OCI-LY7 (cell line): ENCODE measurements at regions not wholly inside any gene's neighbourhood (a gene's known extent, or its start where the extent isn't known, plus 50 kb on each side); places are given as distances from the start of the nearest gene placed in this dataset.
"Not testable (repeated sequence)": the region's sequence is repeated elsewhere in the genome, so short reads cannot be mapped to it uniquely, and the experiment has no call there.

Experiments
- BruUV-seq: library from RNA; stranded (reverse); fragments of 400-500 nt; replicated peaks from 2 replicates; lab custom pipeline; 2021; lab: Mats Ljungman, UMichigan
- CTCF ChIA-PET: fragments of 300-600 bp; sonication (Branson Sonifier 250); formaldehyde crosslinking; loops from one replicate; lab custom pipeline; 2022; ENCODE audit warnings: antibody characterized with exemption; ENCODE audit not compliant: unreplicated experiment; lab: Charles Lee
- POLR2A ChIA-PET: fragments of 300-600 bp; sonication (Branson Sonifier 250); formaldehyde crosslinking; loops from one replicate; lab custom pipeline; 2022; ENCODE audit warnings: antibody characterized with exemption; lab: Charles Lee
- DNase-seq: peaks from one replicate; pipeline ENCODE4 v3.0.0-alpha.2; 2015; ENCODE audit warnings: low spot score
- H2AFZ ChIP-seq: fragments of 200-600 bp; sonication (generic), shearing (Covaris generic); 2 replicates; pipeline ENCODE4 v1.6.1; 2014; ENCODE audit warnings: mild to moderate bottlenecking, antibody characterized with exemption, low read length, moderate library complexity
- H3K27ac ChIP-seq: fragments of 200-600 bp; sonication (generic); 2 replicates; pipeline ENCODE4 v1.5.1; 2014; ENCODE audit warnings: mixed run types, low read depth, mild to moderate bottlenecking, moderate library complexity, low read length, inconsistent platforms; ENCODE audit not compliant: poor library complexity, severe bottlenecking
- H3K36me3 ChIP-seq: fragments of 200-600 bp; sonication (generic); 2 replicates; pipeline ENCODE4 v1.6.1; 2014; ENCODE audit warnings: mild to moderate bottlenecking, antibody characterized with exemption, low read length, moderate library complexity, mixed read lengths; ENCODE audit not compliant: insufficient read depth
- H3K4me1 ChIP-seq: fragments of 200-600 bp; sonication (generic); 2 replicates; pipeline ENCODE4 v1.5.1; 2014; ENCODE audit warnings: mild to moderate bottlenecking, low read length; ENCODE audit not compliant: insufficient read depth, poor library complexity, severe bottlenecking
- H3K4me2 ChIP-seq: fragments of 200-600 bp; sonication (generic); 2 replicates; pipeline ENCODE4 v1.6.1; 2014; ENCODE audit warnings: mild to moderate bottlenecking, low read length
- H3K4me3 ChIP-seq: fragments of 200-600 bp; sonication (generic); 2 replicates; pipeline ENCODE4 v1.5.1; 2014; ENCODE audit warnings: mild to moderate bottlenecking, low read depth, low read length; ENCODE audit not compliant: poor library complexity, severe bottlenecking
- H3K79me2 ChIP-seq: fragments of 200-600 bp; sonication (generic); 2 replicates; pipeline ENCODE4 v1.6.1; 2016; ENCODE audit warnings: low read depth, mild to moderate bottlenecking, low read length, moderate library complexity, mixed read lengths; ENCODE audit not compliant: insufficient read depth
- H3K9me2 ChIP-seq: fragments of 200-600 bp; sonication (generic); 2 replicates; pipeline ENCODE4 v1.6.1; 2016; ENCODE audit warnings: mild to moderate bottlenecking, low read length, mixed read lengths; ENCODE audit not compliant: insufficient read depth
- H3K9me3 ChIP-seq: fragments of 200-600 bp; sonication (generic); 2 replicates; pipeline ENCODE4 v1.6.1; 2014; ENCODE audit warnings: mild to moderate bottlenecking, mixed run types, low read length, mixed read lengths
- H4K20me1 ChIP-seq: fragments of 200-600 bp; sonication (generic); 2 replicates; pipeline ENCODE4 v1.6.1; 2014; ENCODE audit warnings: mild to moderate bottlenecking, antibody characterized with exemption, low read length, moderate library complexity, mixed read lengths; ENCODE audit not compliant: insufficient read depth
- EZH2phosphoT487 ChIP-seq: fragments of 200-600 bp; sonication (generic); IDR thresholded peaks from 2 replicates; pipeline ENCODE4 v1.6.1; 2018; ENCODE audit warnings: low read depth, borderline replicate concordance, mild to moderate bottlenecking, mixed run types, antibody characterized with exemption, low read length, moderate library complexity, mixed read lengths
- intact Hi-C: fragments of 100-400 bp; cut with micrococcal nuclease; formaldehyde crosslinking; loops from one replicate; pipeline ENCODE4 v1.10.0; 2022; ENCODE audit not compliant: unreplicated experiment
- TF ChIP-seq, protein P1 (sequence below): fragments of 200-600 bp; sonication (generic); conservative IDR thresholded peaks from 2 replicates; pipeline ENCODE4 v1.5.1; 2014; ENCODE audit warnings: mild to moderate bottlenecking, antibody characterized with exemption, low read length, moderate library complexity, mixed read lengths

DNA sequence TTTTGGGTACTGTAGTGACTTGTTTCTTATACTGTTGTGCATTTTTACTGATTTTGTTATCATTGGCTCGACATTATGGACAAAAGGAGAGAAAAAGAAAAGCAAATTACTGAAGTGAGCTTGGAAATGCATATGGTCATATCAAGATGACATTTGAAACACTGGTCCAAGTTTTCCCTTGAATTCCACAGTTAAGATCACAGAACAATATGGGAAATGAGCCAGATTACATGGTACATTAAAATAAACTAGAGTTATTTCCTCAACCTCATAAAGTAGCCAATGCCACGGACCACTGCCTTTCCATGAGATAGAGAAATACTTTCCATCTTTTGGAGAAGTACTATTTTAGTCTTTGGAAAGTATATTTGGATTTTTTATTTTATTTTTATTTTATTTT is 62.0 kb upstream of the SGPP2 start:
- Histone ChIP-seq H4K20me1 (no peaks in the 10 kb centered on the region), H3K4me1 (no peaks in the 10 kb centered on the region), H3K9me2 (no peaks in the 10 kb centered on the region), H3K36me3 (no peaks in the 10 kb centered on the region), H3K4me3 (no peak overlapping the region), H3K27ac (no peak overlapping the region), H3K4me2 (no peak overlapping the region), H3K79me2 (no peaks in the 10 kb centered on the region), H2AFZ (no peak overlapping the region), H3K9me3 (no peaks in the 10 kb centered on the region)
- intact Hi-C loops, result no loop called here
- CTCF ChIA-PET, result no interaction called here
- TF ChIP-seq EZH2phosphoT487, result no peak
- TF ChIP-seq, protein P1, sequence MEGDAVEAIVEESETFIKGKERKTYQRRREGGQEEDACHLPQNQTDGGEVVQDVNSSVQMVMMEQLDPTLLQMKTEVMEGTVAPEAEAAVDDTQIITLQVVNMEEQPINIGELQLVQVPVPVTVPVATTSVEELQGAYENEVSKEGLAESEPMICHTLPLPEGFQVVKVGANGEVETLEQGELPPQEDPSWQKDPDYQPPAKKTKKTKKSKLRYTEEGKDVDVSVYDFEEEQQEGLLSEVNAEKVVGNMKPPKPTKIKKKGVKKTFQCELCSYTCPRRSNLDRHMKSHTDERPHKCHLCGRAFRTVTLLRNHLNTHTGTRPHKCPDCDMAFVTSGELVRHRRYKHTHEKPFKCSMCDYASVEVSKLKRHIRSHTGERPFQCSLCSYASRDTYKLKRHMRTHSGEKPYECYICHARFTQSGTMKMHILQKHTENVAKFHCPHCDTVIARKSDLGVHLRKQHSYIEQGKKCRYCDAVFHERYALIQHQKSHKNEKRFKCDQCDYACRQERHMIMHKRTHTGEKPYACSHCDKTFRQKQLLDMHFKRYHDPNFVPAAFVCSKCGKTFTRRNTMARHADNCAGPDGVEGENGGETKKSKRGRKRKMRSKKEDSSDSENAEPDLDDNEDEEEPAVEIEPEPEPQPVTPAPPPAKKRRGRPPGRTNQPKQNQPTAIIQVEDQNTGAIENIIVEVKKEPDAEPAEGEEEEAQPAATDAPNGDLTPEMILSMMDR, result no peak
- DNase-seq, result no peak
- POLR2A ChIA-PET, result no interaction called here
- BruUV-seq, result no TSS peak

- no TSS peak for BruUV-seq
- Histone ChIP-seq H3K27ac (no peak overlapping the region), H3K4me3 (no peak overlapping the region), H3K9me2 (no peaks in the 10 kb centered on the region), H3K4me1 (no peaks in the 10 kb centered on the region), H2AFZ (no peak overlapping the region), H3K4me2 (no peak overlapping the region), H4K20me1 (no peaks in the 10 kb centered on the region), H3K9me3 (no peaks in the 10 kb centered on the region), H3K79me2 (no peaks in the 10 kb centered on the region), H3K36me3 (no peaks in the 10 kb centered on the region)
- CTCF ChIA-PET, result no interaction called here
- POLR2A ChIA-PET, result no interaction called here
- TF ChIP-seq, protein P1, result no peak
- no peak for TF ChIP-seq EZH2phosphoT487
- intact Hi-C loops, result no loop called here
- no peak for DNase-seq
Observed at GRCh38 chr2:222364285-222364895, 60.0 kb upstream of the SGPP2 start.

GRCh38 chr2:222368280-222368679 is 56.1 kb upstream of the SGPP2 start:
- intact Hi-C loops, H2AFZ ChIP-seq, H3K4me2 ChIP-seq, BruUV-seq, H3K4me1 ChIP-seq, H3K9me3 ChIP-seq, H3K4me3 ChIP-seq, H3K79me2 ChIP-seq, H3K9me2 ChIP-seq, H4K20me1 ChIP-seq, DNase-seq, CTCF ChIA-PET, H3K27ac ChIP-seq, H3K36me3 ChIP-seq: not testable (repeated sequence)
- POLR2A ChIA-PET, result interaction anchor here (0.6 kb wide), 1 partner anchor 367 kb away, joined by 5 read pairs; no protein-coding TSS in a partner anchor
